NCI-H2107 treated with DMSO at 0.1 percent for 48 hours (cell line): ENCODE measurements at regions not wholly inside any gene's neighbourhood (a gene's known extent, or its start where the extent isn't known, plus 50 kb on each side); places are given as distances from the start of the nearest gene placed in this dataset.
A peak's percentile ranks its signal among the peaks of the same experiment; 100 is the strongest.
"Not testable (repeated sequence)": the region's sequence is repeated elsewhere in the genome, so short reads cannot be mapped to it uniquely, and the experiment has no call there.

ENCODE experiments used
- DNase-seq: peaks from one replicate; lab custom pipeline; 2025; ENCODE audit not compliant: unreplicated experiment; lab: John Stamatoyannopoulos, UW

DNA sequence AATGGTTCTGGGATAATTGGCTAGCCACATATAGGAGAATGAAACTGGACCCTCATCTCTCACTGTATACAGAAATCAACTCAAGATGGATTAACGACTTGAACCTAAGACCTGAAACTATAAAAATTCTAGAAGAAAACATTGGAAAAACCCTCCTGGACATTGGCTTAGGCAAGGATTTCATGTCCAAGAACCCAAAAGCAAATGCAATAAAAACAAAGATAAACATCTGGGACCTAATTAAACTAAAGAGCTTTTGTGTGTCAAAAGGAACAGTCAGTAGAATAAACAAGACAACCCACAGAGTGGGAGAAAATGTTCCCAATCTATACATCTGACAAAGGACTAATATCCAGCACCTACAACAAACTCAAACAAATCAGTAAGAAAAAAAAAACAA, 524.3 kb upstream of the CADM1 start:
- DNase-seq = not testable (repeated sequence)

DNA sequence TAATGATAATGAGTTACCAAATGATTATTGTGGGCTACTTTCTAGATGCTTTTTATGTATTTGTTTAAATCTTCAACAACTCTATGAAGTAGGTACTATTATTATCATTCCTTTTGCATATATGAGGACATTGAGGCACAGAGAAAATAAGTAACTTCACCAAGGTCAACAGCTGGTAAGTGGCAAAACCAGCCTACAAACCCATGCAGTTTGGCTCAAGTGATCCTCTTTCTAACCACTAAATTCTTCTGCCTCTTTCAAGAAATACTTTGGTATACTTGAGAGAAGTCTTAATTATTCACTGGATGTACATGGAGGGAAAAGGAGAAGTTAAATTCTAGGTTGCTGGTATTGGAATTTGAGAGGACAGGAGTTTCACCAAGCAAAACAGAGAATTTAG, 495.2 kb upstream of the CADM1 start:
- no peak for DNase-seq

DNA sequence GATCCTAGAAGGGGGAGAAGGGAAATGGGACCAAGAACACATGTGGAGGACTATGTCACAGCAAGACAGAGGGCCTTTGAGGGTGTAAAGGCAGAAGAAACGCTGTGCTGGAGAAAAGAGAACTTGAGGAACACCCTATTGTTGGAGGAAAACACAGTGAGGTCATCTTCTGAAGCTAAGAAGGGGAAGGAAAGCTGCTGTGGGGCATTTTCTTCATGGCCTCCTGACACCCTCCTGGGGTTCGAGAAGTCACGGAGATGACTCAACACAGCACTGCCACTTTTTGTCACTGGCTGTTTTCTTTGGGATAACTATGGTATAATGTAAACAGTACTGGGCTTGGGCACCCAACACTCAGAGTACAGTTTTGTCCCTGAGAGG, 492.6 kb upstream of the CADM1 start:
- DNase-seq = no peak

DNA sequence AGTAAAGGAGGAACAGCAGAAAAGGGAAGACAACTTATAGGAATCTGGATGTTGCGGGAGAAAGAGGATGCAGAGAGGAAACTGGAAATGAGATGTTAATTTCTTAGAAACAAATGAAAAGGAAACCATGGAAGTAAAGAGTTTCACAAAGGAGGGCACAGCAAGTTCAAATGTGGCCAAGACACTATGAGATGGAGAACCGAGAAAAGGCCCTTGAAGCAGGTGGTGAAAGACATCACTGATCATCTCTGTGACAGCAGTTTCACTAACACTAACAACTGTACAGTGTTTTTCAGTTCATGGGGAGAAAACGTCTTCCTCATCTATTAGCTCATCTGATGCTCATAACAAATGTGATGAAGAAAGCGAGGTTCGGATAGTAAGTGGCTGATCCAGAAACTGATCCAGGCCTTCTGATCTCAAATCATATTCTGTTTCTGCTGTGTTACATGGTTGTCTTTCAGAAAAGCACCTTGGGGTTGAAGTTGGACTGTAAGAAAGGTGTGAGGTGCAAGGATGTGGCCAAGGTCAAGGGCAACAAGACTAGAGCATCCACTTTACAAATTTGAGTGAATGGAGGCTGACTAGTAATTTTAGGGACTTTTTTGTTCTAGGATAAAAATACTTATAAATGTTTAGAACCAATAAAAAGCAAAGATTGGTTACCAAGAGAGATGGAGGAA, 492.1 kb upstream of the CADM1 start:
- no peak for DNase-seq

DNA sequence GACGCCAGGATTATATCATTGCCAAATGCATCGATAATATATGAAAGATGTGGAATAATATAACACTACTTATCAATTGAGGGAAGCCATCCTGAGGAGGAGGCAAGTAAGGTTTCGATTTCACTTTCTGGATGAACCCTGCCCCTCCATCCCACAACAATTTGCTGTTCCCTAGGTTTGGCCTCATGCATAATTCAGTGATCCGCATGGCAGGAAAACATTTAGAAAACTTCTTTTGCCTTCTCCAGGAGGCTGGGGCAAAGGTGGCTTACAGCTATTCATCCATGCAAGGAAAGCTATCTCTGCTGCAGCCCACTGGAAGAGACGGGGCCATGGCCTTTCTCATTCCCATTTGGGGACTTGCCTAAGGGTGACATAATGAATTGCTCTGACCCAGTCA, 489.4 kb upstream of the CADM1 start:
- no peak for DNase-seq

DNA sequence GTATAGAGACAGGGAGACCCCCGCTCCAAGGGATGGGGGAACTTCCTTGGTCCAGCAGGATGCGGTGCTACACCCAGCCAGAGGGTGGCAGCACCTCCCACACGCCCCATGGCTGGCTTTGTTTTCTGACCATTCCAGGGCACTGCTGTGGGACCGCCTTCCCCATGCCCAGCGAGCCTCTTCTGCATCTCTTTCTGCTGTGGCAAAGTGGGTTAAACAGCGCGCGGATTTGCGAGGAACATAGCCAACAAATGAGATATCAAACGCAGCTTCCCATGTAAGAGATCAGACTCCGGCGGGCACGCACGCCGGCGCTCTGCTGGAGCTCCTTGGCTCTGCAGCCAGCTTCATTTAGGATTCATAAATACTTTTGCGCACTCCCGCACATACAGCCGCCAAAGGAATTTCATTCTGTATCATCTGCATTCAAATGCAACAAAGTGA, 485.8 kb upstream of the CADM1 start:
- no peak for DNase-seq

DNA sequence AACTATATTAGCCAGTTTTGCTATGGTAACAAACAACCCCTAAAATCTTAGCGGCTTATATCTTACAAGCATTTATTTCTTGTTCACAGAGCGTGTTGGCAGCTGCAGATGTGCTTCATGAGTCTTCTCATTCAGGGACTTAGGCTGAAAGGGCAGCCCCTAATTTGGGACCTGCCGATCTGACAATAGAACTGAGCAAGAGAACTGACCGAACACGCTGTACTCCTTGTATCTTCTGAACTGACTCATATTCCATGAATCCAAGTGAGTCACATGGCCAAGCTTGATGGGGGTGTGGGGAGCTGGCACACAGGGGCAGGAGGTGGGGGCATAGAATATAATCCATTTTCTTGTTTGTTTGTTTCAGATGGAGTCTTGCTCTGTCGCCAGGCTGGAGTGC, 481.7 kb upstream of the CADM1 start:
- DNase-seq = no peak

DNA sequence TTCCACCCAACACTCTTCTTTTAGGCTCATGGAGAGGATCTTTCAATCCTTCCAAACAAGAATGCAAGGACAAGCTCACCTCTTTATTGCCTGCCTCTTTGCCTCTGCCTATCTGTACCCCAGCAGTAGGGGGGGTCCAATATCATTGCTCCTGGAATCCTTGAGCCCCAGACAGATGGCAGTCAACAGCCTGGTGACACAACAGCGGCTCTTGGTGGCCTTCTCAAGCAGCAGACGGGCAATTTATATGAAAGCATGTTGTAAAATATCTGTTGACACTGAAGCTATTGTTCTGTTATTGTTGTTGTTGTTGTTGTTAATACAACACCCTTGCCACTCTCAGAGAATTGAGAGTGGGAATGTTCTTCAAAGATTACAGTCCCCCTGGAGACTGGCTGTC, 480.0 kb upstream of the CADM1 start:
- no peak for DNase-seq

DNA sequence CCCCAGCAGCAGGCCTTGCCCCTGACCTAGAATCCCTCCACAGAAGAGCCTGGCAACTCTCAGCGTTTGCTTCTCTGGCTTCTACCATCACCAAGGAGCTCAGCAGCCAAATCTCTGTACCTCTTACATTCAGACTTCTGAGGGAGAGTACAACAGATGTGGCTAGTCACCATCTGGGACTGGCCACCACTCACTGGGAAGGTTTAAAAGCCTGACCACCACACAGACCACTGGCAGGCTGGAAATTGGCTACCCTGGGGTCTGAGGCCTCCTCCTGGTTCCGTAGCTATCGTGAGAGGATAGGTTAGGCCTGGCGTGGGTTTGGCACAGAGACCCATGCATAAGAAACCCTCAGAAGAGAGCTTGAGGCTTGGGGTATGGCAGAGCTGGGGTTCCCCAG, 478.5 kb upstream of the CADM1 start:
- DNase-seq = no peak

DNA sequence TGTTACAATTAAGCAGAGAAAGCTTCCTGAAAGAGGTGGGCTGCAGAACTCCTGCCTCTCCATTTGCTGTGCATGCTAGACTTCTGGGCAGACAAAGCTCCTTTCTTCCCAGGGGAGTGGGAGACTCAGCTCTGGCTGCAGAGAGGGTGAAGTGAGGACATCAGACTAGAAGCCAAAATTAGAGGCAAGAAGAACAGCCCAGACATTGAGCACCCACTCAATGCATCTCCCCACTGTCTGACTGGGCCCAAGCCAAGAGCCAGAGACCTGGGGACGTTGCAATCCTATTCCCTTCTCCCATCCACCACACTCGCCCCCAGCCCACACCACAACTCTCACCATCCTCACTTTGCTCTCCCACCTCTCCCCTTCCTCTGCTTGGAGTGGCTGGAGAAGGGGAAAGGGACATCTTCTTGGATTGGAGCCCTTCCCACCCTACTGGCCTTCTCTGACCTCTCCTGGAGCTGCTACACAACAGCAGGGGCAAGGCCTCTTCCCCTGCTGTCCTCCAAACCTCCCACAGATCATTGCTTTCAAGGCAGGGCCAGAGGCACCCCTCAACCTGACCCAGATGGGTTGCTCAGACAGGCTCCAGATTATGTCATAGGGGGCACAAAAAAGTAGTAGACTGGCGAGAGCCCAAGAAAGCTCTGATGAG, 477.7 kb upstream of the CADM1 start:
- DNase-seq = no peak

DNA sequence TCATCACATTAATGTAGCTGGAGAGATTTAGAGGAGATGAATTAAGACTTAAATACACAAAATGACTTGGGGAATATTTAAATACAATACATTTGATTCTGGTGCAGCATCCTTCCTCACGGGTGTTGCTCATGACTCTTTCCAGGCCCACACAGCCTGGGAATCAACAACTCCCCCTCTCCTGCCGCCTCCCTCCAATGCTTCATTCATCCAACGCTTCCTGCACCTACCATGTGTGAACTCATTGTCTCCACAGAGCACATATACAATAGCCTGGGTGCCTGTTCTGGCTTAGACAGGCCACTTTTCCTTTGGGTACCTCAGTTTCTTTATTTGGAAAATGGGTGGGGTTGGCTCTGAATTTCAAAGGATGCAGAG, 476.9 kb upstream of the CADM1 start:
- no peak for DNase-seq

DNA sequence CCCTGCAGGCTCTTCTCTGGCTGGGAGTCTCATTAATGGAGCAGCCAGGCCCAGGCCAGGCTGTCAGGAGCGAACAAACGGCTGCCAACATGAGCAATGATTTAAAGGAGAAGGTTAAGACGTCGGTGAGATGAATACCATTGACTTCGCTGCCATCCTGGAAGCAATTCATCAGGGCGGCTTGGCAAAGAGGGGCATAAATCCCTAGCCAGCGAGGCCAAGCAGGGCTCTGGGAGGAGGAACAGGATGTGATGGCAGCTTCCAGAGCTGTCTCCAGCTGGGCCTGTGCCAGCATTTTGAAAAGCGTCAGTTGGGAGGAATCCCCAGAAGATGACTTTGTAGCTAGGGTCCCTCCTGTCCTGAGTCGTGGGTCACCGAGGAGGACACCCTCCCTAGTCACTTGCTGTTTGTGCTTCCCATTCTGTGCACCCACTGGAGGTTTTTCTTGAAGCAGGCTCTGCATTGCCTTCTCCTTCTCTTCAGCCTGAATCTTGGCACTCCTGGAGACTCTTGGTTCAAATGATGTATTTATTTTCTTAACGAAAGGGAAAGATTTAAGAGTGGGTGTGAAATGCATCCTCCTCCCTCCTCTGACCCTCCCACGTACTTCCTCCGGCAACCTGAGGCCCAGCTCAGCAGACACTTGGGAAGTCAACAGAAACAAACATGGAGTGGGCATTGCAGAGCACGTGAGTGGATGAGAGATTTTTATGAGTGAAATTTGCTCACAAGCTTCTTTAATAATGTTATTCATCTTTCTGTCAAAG, 476.3 kb upstream of the CADM1 start:
- no peak for DNase-seq

DNA sequence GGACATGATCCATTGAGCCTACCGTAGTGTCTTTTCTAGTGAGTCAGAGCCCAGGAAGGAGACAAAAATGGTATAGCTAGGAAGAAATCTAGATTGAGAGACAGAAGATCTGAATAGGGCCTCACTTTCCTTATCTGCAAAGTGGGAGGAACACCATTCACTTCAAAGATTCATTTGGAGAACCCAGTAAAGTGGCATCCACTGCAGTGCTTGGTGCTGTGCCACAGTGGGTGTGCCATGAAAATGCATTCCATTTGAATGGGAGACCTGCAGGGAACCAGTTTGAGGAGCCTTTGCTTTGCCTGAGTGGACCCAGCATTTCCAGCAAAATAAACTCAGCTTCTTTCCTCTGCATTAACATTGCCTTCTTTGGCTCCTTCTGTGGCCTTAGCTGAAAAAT, 470.5 kb upstream of the CADM1 start:
- DNase-seq = no peak

DNA sequence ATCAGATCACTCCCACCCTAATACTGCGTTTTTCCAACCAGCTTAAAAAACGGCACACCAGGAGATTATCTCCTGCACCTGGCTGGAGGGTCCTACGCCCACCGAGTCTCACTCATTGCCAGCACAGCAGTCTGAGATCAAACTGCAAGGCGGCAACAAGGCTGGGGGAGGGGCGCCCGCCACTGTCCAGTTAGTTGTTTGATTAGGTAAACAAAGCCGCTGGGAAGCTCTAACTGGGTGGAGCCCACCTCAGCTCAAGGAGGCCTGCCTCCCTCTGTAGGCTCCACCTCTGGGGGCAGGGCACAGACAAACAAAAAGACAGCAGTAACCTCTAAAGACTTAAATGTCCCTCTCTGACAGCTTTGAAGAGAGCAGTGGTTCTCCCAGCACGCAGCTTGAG, 463.0 kb upstream of the CADM1 start:
- DNase-seq = not testable (repeated sequence)

DNA sequence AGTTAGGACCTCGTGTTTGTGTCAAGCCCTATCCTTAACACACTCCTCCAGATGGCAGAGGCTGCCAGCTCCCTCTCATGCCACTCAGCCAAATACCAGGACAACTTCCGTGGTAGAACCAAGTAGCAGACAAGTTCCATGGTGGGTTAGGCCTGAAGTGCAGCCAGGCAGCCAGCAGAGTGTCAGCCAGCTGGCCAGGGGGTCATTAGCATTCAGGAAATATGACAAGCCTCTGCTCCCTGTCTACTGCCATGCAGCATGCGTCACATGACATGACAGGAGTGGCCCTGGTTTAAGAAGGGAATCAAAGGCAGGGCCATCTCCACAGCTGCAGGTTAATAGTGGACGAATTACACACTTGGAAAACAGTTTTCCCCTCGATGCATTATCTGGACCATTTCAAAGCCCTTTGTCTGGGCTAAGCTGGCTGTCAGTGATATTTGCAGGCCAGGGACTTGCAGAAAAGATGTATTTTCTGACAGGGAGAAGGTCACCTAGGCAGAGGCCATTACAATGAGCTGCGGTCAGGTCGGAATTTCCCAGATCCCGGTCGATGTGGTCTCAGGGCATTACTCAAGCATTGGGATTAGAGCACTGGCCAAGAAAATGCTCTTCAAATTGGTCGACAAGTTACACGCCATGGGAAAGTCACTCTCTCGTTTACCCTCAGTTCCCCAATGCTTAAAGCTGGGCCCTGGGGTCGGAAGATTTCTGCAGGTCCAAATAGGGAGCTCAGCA, 461.7 kb upstream of the CADM1 start:
- no peak for DNase-seq

DNA sequence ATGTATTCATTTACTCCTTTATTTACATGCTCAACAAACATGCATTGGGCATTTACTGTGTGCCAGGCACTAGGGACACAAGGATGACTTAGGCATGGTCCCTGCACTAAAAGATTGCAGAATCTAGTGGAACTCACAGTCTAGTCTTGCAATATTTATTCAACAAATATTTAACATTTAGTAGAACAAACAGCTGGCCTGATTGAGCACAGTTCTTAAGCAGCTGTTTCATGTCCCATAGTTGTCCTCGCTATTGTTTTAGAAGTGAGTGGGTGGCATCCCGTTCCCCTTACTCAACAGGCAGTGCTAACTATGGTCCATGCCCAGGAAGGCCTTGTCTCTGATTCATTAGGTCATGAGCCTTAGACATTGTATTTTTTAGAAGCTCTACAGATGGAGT, 459.9 kb upstream of the CADM1 start:
- no peak for DNase-seq

DNA sequence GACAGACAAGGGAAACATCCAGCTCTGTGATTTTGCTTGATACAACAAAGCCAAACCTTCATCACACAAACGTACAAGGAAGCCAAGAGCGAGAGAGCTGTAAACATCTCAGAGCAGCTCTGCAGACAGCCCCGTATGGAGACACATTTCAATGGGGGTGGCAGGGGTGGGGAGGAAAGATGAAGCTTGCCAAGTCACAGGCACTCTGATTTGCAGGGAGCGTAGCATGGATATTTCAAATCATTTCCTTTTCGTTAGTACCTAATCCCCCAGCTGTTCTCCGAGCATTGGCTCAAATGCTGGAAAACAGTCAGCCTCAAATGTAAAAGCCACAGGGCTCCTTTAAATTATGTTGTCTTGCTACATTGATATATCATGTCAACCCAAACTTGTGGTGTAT, 458.9 kb upstream of the CADM1 start:
- peak; percentile 7 for DNase-seq

DNA sequence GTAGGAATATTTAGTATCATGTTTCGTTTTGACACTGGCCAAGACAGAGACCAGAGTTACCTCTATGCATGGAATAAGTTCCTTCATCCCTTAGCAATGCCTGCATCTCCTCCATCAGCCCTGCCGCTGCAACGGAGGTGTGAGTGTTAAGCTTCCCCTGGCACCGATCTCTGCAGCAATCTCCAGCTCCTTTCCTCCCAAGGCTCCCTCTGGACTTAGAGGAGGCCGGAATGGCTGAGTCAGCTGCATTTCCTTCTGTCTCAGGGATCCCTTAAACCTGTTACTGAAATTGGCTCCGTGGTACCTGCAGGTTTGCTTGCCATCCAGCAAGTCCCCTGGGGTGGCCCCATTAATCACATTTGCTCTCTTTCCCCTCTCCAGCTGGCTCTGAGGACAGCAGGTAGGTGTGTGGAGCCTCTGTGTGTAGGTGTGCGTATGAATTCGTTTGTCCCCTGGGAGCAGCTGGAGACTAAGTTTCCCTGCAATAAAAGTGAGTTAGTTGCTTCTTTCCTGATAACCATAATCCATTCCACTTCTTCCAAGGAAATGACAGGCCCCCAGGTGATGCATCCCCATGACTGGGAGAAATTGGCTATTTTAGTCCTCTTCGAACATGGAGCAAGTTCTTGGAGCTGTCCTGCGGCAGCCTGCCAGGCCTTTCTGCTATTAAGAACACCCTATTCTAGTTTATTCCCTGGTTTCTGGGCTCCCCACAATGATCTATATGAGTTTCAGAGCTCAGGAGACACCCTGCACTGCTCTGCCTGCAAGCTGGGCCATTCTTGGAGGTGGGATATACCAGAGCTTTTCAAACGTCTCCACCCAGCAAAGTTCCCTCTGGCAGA, 457.2 kb upstream of the CADM1 start:
- peak; percentile 87 for DNase-seq

DNA sequence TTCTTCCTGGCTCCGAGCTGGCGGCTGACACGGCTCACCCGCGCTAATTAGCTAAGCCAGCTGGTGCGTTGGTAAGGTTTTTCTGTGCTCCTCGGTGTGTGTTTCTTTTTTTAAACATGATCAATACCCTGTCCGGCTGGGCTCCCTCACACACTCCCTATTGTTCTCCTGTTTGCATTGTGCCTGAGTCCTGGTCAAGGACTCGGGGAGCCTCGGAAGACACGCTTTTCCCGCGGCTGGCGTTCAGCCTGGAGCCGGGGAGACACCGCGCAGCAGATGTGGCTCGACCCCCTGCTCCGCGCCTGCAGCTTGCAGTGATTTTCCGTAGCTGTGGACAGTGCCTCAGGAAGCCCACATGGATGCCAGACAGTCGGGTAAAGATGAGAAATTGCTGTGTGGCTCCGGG, 454.9 kb upstream of the CADM1 start:
- peak; percentile 53 for DNase-seq

DNA sequence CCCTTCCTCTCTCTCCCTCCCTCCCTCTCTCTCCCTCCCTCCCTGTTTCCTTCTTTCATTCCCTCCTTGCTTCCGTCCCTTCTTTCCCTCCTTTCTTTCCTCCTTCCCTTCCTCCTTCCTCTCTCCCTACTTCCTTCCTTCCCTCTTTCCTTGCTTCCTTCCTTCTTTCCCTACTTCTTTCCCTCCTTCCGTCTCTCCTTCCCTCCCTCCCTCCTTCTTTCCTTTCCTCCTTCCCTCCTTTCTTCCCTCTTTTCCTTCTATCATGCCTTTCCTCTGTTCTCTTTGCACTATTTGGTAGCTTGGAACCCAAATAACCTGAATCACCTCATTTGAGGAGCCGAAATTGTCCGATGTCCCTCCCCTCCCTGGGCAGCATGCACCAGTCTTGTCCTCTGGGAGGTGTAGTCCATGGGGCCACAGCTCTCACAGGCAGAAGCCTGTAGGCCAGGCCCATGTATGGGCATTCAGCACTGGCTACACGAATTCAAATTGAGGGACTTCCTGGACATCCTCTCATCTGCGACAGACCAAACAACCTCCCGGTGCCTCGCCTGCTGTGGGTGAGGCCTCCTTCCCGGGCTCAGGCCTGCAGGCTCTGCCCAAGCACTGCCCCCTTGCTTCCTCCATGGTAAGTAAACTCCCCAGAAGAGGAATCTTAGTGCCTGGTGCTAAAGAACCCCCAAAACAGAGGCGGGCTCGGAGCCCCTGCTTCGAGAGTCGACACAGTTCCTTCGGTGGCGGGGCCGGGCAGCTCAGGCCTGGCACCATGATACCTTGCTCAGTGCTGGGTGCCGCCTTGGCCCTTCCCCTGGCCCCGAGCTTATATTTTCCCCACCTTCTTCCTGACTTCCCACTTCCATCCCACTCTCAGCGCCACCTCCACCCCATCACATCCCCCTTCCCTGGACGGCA, 454.1 kb upstream of the CADM1 start:
- no peak for DNase-seq
